HK-2 (cell line): ENCODE measurements at regions not wholly inside any gene's neighbourhood (a gene's known extent, or its start where the extent isn't known, plus 50 kb on each side); places are given as distances from the start of the nearest gene placed in this dataset.
A peak's percentile ranks its signal among the peaks of the same experiment; 100 is the strongest.
"Not testable (repeated sequence)": the region's sequence is repeated elsewhere in the genome, so short reads cannot be mapped to it uniquely, and the experiment has no call there.

Experiments used
- DNase-seq: peaks from one replicate; pipeline ENCODE4 v3.0.0-alpha.2; 2018; ENCODE audit not compliant: unreplicated experiment

DNA sequence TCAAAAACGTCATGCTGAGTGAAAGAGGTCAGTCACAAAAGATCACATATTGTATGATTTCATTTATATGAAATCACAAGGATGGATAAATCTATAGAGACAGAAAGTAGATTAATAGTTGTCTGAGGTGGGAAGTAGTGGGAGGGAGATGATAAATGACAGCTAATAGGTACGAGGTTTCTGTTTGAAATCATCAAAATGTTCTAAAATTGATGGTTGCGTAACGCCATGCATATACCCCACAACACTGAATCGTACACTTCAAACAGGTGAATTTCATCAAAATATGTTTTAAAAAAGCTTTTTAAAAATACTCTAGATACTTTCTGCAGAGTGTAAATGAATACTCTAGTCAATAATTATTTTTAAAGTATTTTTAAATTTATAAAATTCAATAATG, 303.0 kb upstream of the STAC start:
- no peak for DNase-seq

DNA sequence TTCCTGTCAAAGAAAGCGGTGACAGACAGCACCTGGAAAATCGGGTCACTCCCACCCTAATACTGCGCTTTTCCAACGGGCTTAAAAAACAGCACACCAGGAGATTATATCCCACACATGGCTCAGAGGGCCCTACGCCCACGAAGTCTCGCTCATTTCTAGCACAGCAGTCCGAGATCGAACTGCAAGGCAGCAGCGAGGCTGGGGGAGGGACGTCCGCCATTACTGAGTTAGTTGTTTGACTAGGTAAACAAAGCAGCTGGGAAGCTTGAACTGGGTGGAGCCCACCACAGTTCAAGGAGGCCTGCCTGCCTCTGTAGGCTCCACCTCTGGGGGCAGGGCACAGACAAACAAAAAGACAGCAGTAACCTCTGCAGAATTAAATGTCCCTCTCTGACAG, 297.3 kb upstream of the STAC start:
- DNase-seq: not testable (repeated sequence)

DNA sequence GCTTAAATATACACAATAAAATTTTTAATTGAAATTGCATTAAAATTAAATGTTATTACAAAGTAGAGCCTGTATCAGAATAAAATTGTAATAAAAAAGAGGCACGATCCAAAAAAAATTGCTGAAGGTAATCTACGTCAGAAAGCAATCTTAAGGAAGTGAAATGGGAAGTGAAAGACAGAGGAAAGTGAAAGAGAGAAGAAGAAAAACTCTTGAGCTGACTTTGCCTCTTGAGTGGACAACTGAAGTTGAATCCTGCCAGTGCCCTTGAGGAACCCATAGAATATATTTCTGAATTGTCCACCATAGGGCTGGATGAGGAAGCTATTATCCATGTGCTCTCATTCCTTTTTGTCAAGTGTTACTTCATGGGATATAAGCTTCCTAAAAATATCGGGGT, 285.1 kb upstream of the STAC start:
- DNase-seq: no peak

DNA sequence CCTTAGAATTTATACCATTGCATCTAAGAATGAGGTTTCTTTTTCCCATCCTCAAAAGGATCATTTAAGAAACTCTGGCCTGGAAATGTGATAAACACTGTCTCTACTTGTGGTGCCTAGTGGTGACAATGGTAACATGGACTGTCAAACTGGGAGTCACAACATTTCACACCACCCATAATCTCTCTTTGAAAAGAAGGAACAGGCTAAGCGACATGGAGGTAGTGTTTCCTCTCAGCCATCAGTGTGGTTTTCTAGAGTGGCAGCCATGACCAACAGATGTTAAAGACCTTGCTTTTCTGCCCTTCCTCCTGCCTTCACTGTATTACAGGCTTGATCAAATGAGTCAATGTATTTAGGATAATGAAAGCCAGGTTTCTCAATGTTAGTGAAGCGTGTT, 283.1 kb upstream of the STAC start:
- no peak for DNase-seq

DNA sequence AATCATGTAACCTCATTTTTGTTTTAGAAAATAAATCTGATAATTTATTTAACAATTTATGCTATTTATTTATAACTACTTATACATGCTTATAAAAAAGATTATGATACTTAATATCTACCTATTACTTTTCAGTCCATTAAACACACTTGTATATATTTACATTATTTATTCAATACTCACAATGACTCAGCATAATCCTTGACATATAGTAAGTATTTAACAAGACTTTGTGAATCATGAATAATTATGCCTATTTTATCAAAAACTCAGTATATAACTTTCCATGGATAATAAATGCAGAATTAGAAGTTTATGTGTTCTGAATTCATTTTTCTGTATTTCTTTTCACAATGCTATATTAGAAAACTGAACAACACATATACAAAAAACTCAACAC, 266.0 kb upstream of the STAC start:
- no peak for DNase-seq

DNA sequence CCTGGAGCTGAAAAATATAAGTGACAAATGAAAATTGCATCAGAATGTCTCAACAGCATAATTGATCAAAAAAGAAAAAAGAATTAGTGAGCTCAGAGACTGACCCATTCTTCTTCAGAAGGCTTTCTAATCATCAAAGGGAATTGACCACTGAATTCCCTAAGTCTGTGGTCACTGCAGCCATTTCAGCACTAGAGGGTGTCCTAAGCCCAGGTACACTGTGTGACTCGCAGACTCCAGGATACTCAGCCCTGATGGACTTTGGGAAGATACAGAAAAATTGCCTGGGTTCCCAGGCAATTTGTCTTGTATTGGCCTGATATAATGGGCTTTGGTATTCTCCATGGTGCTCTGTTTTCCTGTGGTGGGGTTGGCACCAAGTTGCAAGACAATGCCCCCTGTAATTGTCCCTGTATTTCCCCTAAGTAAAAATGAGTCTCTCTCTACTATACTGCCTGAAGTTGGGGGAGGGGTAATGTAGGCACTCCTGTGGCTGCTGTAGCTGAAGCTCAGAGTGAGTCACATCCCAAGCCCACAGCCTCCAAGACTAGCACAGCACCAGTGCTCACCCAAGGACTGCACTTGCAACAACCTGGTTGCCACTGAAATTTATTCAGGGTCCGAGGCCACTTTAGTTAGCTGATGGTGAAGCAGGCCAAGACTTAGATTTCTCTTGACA, 256.0 kb upstream of the STAC start:
- peak; percentile 42 for DNase-seq

DNA sequence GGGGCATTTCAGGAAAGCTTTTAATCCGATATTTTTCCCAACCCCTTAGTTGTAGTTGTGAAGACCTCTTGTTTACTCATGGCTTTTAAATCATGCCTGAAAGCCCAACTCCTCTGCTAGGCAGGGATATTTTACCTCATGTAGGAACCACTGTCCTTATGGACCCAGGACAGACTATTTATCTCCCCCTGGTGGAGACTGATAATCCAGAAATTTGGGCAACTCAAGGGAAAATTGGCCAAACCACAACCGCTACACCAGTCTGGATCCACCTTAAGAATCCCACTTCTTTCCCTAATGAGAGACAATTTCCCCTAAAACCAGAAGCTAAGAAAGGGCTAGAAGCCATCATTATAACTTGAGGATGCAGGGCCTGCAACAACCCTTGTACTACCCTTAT, 248.1 kb upstream of the STAC start:
- no peak for DNase-seq

DNA sequence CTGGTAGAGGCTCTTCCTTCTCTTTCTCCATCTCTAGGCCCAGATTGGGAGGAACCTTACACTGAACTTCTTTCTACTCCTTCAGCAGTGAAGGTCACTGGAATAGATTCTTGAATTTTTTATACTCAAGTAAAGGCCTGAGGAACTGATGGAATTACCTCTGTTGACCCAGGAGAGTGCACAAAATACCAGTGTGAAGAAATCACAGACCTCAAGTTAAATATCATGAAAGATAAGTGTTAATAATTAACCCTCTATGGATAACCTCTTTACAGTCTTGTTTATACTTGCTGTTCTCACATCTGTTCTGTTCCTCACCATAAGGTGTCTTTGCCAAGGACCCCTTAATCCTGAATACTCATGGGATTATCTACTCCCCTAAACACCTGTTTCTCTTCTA, 244.4 kb upstream of the STAC start:
- no peak for DNase-seq

DNA sequence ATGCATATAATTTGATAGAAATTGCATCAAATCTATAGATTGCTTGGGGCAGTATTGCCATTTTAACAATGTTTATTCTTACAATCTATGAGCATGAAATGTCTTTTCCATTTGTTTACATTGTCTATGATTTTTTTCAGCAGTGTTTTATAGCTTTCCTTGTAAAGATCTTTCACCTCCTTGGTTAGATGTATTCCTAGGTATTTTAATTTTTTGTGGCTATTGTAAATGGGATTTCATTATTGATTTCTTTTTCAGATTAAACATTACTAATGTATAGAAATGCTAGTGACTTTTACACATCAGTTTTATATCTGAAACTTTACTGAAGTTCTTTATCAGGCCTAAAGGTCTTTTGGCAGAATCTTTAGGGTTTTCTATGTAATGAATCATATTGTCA, 237.6 kb upstream of the STAC start:
- DNase-seq: no peak

DNA sequence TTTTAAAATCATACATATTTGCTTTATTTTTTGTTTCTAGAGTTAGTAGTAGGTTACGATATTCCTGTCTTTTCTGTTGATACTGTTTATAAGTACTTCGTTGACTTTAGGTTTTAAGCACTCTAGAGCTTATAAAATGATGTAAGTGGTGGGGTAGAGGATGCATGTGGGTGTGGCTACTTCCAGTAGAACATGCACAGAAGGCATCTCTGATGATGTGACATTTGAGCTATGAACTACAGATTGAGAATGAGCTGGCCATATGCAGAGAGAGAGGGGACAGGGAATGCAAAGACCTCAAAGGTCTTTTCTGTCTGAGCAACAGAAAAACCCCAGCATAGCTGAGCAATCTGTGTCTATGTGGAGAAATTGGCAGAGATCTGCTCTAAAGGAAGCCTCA, 233.9 kb upstream of the STAC start:
- no peak for DNase-seq

DNA sequence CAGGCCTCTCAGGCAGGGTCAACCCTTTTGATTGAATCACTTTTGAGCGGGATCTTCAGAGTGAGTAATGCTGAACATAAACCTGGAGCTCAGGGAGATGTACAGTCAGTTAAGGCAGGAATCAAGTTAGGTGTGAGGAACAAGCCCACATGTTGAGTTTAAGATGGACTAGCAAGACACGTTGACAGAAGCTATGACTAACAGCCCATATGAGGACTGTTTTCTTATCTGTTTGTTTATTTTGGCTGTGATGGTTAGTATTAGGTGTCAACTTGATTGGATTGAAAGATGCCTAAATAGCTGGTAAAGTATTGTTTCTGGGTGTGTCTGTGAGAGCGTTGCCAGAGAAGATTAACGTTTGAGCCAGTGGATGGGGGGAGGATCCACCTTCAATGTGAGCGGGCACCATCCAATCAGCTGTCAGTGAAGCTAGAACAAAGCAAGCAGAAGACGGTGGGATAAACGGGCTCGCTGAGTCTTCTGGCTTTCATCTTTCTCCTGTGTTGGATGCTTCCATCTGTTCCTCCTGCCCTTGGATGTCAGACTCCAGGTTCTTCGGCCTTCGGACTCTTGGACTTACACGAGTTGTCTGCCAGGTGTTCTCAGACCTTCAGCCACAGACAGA, 232.3 kb upstream of the STAC start:
- no peak for DNase-seq

DNA sequence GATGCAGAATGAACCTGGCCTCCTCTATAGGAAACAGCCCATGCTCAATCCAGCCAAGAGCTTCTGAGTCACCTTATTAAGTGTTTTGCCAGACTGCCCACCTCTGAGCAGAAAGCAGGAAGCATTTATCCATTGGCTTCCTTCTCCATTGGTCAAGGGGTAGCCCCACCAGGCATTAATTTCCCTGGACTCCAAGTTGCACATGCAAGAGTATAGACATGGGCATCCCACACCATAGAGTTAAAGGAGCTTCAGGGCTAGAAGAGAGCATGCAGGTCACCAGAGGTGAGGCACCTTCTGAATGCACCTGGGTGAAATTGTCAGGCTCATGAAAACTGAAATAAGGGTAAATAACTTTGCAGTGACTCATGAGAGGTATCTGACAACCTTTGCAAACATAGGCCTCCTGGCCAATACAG, 230.8 kb upstream of the STAC start:
- peak; percentile 6 for DNase-seq

DNA sequence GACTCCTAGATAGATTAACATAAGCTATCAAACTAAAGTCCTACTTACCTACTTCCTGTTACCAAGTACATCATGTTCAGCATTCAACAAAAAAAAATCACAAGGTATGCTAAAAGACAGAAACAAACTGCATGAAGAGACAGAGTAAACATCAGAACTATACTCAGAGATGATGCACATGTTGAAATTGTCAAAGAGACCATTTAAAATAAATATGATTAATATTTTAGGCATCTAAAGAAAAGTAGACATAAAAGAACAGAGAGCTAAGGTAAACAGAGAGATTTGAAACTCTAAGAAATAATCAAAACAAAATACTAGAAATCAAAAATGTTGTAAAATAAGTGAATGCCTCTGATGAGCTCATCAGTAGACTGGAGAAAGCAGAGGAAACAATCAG, 224.8 kb upstream of the STAC start:
- no peak for DNase-seq

DNA sequence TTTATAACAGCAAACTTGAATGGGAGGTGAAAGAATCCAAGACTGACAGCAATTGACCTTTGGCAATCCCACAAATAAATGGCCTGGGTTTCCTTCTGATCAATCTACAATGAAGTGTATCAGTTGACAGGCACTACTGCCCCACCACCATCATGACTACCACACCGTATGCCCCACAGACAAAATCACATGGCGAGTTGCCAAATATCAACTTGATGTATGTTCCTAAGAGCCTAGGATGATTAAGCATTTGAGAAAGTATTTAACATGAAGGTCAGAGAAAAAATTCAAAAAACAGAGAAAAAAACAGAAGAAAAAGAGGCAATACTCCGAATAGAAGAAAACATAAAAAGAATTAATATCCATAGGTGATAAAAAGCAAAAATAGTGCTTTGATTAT, 215.9 kb upstream of the STAC start:
- DNase-seq: no peak

DNA sequence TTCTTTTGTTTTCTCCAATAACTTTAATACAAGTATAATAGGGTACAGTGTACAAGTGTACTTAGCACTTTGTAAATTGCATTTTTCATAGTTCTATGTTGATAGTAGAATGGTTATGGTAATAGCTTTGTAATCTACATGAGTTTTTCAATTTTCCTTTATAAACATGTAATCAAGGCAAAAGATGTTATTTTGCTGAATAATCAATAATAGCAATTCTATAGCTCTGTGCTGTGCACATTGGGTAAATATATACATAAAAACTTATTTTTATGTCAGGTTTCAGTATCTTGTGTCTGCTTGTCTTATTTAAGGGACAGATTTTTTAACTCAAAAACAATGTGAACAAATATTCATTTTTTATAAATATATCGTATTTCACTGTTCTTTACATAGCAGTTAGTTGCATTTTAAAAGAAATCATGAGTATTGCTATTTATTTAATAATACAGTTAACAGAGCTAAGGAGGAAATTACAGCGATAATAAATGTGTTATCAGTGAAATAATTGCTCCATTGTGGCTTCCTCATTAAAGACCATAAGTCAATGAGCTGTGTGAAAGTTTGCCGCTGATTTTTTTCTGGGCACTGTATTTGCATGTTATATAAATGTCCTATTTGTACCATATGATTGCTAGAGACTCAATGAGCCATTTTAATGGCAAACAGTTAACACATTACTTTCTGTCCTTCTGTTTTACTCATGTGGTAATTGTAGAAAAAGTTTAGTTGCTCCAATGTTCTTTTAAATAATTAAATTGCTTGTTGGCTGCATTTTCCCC, 214.6 kb upstream of the STAC start:
- no peak for DNase-seq

DNA sequence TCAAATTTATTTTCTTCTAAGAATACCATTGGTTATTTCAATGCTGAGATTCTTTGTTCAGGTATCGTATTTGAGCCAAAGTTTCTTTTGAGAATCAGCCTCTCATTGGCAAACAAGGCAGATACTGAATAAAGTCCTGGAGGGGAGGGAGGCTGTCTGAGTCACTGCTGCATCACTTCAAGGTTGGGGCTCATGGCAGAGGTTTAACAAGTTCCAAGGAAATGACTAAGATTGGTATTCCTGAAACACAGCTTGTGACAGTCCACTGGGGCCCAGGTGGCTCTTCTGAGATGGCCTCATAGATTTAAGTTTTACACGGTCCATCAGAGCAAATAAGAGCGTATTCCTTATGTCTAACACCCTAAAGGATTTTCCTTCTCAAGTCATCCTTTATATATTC, 213.8 kb upstream of the STAC start:
- DNase-seq: peak; percentile 47

DNA sequence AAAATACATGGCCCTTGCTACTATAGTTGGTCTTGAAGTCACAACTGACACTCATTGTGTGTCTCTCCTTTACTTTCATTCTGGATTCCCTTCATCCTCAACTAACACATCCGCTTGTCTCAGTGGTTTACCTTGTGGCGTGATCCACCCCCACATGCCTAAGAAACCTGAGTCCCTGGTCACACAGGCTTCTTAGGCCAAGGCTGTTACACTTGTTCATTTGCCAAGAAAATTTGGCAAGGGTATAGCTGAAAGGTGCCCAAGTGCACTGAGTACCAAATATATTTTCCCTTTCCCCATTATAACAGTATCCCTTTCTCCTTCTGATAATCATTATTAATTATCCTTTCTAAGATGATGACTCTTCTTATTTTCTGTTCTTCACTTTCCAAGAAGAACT, 207.6 kb upstream of the STAC start:
- DNase-seq: no peak

DNA sequence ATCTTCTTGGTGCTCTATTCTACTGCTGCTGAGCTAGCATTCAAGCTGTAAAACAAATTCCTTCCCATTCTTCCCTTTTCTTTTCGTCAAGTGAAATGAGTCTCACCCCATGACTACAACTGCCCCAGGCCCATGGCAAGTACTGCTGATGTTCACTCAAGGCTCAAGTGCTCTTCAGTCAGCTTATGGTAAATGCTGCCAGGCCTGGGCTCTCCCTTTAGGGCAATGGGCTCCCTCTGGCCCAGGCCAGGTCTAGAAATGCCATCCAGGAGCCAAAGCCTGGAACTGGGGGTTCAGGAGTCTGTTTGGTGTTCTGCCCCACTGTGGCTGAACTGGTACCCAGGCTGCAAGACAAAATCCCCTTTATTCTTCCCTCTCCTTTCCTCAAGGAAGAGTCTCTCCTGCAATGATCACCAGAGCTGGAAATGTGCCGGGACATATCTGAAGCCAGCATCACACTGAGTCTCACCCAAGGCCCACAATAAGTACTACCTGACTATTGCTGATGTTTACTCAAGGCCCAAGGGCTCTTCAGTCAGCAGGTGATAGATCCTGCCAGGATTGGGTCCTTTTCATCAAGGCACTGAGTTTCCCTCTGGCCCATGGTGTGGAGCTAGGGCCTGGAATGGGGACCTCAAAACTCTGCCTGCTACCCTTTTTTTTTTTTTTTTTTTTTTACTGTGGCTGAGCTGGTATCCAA, 205.0 kb upstream of the STAC start:
- no peak for DNase-seq

DNA sequence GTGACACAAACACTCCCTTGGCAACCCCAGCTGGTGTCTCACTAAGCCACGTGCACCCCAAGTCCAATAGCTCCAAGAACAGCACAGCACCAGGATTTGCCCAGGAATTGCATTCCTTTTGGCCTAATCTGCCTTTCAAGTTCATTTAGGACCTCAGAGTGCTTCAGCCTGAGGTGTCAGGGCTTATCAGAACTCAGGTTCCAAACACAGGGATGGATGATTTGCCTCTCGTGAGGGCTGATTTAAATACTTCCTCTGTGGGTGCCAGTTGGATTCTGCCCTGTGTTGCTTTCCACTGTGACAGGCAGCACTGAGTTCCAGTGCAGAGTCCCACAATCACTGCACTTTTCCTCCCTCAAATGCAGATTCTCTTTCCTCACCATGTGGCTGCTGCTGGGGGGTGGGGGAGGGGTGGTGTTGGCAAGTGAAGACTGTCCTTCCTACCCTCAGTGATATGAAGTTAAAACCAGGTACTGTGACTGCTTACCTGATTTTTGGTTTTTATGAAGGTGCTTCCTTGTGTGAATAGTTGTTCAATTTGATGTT, 204.3 kb upstream of the STAC start:
- DNase-seq: no peak

DNA sequence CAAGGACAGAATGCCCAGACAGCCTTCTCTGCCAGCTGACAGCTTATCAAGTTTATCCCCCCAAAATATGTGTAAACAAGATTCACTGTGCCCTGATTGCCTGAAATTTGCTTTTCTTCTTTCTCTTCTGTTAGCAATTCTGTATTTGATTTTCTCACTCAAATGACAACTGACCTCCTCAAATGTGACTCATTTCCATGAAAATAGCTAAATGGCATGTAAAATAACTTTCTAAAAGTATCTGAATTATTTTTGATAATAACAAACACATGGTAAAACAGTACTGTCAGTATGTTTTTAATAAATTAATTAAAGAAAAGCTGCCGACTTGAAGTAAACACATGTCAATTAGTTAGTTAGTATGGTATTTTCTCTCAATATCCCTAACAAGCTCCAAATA, 202.3 kb upstream of the STAC start:
- DNase-seq: no peak

DNA sequence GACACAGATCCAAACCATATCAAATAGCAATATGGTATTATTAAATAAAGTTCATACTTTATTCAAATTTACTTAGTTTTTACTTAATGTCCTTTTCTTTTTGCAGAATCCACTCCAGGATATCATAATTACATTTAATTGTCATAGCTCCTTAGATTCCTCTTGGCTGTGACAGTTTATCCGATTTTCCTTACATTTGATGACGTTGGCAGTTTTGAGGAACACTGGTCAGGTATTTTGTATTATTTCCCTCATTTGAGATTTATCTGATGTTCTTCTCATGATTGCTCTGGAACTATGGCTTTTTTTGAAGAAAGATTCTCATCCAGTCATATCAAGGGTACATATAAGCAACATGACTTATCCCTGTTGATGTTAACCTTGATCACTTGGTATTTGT, 198.3 kb upstream of the STAC start:
- no peak for DNase-seq

DNA sequence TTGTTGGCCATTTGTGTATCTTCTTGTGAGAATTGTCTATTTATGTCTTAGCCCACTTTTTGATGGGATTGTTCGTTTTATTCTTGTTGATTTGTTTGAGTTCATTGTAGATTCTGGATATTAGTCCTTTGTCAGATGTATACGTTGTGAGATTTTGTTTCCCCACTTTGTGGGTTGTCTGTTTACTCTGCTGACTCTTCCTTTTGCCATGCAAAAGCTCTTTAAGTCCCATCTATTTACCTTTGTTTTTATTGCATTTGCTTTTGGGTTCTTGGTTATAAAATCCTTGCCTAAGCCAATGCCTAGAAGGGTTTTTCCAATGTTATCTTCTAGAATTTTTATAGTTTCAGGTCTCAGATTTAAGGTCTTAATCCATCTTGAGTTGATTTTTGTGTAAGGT, 193.1 kb upstream of the STAC start:
- DNase-seq: not testable (repeated sequence)
